HUES6 (cell line): ENCODE measurements at regions not wholly inside any gene's neighbourhood (a gene's known extent, or its start where the extent isn't known, plus 50 kb on each side); places are given as distances from the start of the nearest gene placed in this dataset.

Experiments used
- H3K27ac ChIP-seq: 2 replicates; pipeline ENCODE4 v1.7.0; 2013; ENCODE audit warnings: low read depth, mild to moderate bottlenecking, low read length, inconsistent platforms
- H3K27me3 ChIP-seq: 2 replicates; pipeline ENCODE4 v1.6.1; 2013; ENCODE audit warnings: low read length; ENCODE audit not compliant: control insufficient read depth, insufficient read depth
- H3K36me3 ChIP-seq: 2 replicates; pipeline ENCODE4 v1.6.1; 2013; ENCODE audit warnings: low read length; ENCODE audit not compliant: control insufficient read depth, insufficient read depth
- H3K4me1 ChIP-seq: 2 replicates; pipeline ENCODE4 v1.6.1; 2013; ENCODE audit warnings: low read length; ENCODE audit not compliant: control insufficient read depth, insufficient read depth
- H3K4me3 ChIP-seq: 2 replicates; pipeline ENCODE4 v1.5.1; 2013; ENCODE audit warnings: low read depth, low read length
- H3K9ac ChIP-seq: one replicate; pipeline ENCODE4 v1.6.1; 2013; ENCODE audit warnings: mild to moderate bottlenecking, low read length
- H3K9me3 ChIP-seq: 2 replicates; pipeline ENCODE4 v1.6.1; 2013; ENCODE audit warnings: low read depth, low read length; ENCODE audit not compliant: control insufficient read depth, insufficient read depth

DNA sequence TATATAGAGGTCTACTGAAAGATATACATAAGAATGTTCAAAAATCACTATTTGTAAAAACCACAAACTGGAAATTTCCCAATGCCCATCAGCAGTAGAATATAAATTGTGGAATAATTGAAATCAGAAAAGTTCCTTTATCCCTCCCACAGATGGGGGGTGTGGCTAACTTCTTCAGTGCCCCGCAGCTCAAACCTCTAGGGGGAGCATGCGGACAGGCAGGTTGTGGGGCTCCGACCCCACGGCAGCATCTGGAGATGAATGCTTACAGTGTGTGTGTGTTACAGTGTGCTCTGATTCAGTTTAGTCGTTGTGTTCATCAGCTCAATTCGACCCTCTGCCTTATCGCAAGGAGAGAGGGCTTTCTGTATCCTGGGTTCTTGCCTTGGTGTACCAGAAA is 262.1 kb upstream of the LRRC7 start:
- Histone ChIP-seq H3K36me3 (no peaks in the 10 kb centered on the region), H3K27ac (no peak overlapping the region), H3K4me3 (no peak overlapping the region), H3K27me3 (no peaks in the 10 kb centered on the region), H3K4me1 (no peaks in the 10 kb centered on the region), H3K9me3 (peaks cover 2% of the 10 kb centered on the region; the same call in 1 of the 2 replicates), H3K9ac (no peak overlapping the region)

- H3K27ac ChIP-seq, result no peak overlapping the region
- no peaks in the 10 kb centered on the region for H3K27me3 ChIP-seq
- no peaks in the 10 kb centered on the region for H3K36me3 ChIP-seq
- H3K4me1 ChIP-seq, result peaks cover 13% of the 10 kb centered on the region
- H3K9me3 ChIP-seq, result no peaks in the 10 kb centered on the region
- H3K4me3 ChIP-seq, result no peak overlapping the region
- H3K9ac ChIP-seq, result no peak overlapping the region
Observed at GRCh38 chr1:69312055-69312732, 255.5 kb upstream of the LRRC7 start.

GRCh38 chr1:69313118-69313517 is 254.6 kb upstream of the LRRC7 start:
- H3K27ac ChIP-seq, result no peak overlapping the region
- H3K27me3 ChIP-seq, result no peaks in the 10 kb centered on the region
- H3K4me3 ChIP-seq, result no peak overlapping the region
- H3K4me1 ChIP-seq, result peaks cover 13% of the 10 kb centered on the region
- no peaks in the 10 kb centered on the region for H3K9me3 ChIP-seq
- H3K9ac ChIP-seq, result no peak overlapping the region
- no peaks in the 10 kb centered on the region for H3K36me3 ChIP-seq

DNA sequence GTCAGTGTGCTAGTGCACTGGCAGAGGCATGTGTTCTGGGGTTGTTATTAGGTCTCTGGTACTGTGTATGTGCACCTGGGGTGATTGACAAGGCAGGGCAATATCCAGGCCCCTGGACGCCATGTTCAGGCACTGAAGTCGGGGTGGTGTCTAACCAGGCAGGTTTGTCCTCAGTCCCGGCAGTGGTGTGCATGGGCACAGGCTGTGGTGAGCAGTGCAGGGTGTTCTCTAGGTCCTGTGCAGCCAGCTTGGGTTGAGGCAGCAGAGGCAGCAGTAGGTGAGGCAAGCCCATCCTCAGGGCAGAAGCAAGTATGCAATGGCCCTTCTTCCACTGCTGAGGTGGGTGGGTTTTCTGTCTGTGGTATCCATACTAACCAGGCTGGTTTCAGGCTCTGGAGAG is 252.3 kb upstream of the LRRC7 start:
- H3K27ac ChIP-seq, result no peak overlapping the region
- H3K36me3 ChIP-seq, result no peaks in the 10 kb centered on the region
- no peaks in the 10 kb centered on the region for H3K9me3 ChIP-seq
- no peak overlapping the region for H3K4me3 ChIP-seq
- no peaks in the 10 kb centered on the region for H3K27me3 ChIP-seq
- H3K9ac ChIP-seq, result no peak overlapping the region
- peaks cover 13% of the 10 kb centered on the region for H3K4me1 ChIP-seq

GRCh38 chr1:69315823-69316222 is 251.9 kb upstream of the LRRC7 start:
- H3K9ac ChIP-seq, result no peak overlapping the region
- H3K4me1 ChIP-seq, result peaks cover 13% of the 10 kb centered on the region

DNA sequence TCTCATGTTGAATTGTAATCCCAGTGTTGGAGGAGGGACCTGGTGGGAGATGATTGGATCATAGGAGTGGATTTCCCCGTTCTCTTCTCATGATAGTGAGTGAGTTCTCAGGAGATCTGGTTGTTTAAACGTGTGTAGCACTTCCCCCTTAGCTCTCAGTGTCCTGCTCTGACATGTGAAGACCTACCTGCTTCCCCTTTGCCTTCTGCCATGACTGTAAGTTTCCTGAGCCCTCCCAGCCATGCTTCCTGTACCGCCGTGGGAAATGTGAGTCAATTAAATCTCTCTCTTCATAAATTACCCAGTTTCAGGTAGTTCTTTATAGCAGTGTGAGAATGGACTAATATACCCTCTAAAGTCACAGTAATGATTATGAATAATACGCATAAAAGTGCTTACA is 248.4 kb upstream of the LRRC7 start:
- H3K9me3 ChIP-seq, result no peaks in the 10 kb centered on the region
- no peak overlapping the region for H3K4me3 ChIP-seq
- H3K9ac ChIP-seq, result no peak overlapping the region
- no peaks in the 10 kb centered on the region for H3K36me3 ChIP-seq
- no peaks in the 10 kb centered on the region for H3K27me3 ChIP-seq
- H3K27ac ChIP-seq, result no peak overlapping the region
- H3K4me1 ChIP-seq, result peaks cover 13% of the 10 kb centered on the region; the same call in 1 of the 2 replicates

More at GRCh38 chr1:69315823-69316222, 251.9 kb upstream of the LRRC7 start:
- Histone ChIP-seq H3K36me3 (no peaks in the 10 kb centered on the region), H3K9me3 (no peaks in the 10 kb centered on the region), H3K4me3 (no peak overlapping the region), H3K27me3 (no peaks in the 10 kb centered on the region), H3K27ac (no peak overlapping the region)

- H3K4me1 ChIP-seq, result peaks cover 10% of the 10 kb centered on the region; the same call in 1 of the 2 replicates
- no peaks in the 10 kb centered on the region for H3K27me3 ChIP-seq
- H3K9me3 ChIP-seq, result no peaks in the 10 kb centered on the region
- H3K36me3 ChIP-seq, result no peaks in the 10 kb centered on the region
- H3K4me3 ChIP-seq, result no peak overlapping the region
- H3K27ac ChIP-seq, result no peak overlapping the region
- H3K9ac ChIP-seq, result no peak overlapping the region
Observed at GRCh38 chr1:69320757-69321211, 246.9 kb upstream of the LRRC7 start.

- H3K4me1 ChIP-seq, result peaks cover 5% of the 10 kb centered on the region; the same call in 1 of the 2 replicates
Observed at GRCh38 chr1:69321311-69321710, 246.4 kb upstream of the LRRC7 start.

DNA sequence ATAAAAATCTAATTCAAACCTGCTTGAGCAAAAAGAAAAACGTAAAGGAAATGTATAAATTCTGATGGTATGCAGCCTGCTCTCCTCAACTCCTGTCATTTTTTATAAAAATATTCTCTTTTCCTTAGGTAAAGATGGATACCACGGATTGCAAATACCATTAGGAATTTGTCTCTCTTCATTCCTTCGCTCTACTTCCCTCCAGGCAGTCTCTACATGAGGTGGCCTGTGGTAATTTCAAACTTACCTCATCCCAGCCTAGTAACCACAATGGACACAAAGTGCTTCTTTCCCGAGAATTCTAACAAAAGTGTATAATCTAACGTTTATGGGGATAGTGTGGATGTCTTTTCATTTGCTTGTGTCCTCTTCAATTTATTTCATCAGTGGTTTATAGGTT is 239.5 kb upstream of the LRRC7 start:
- Histone ChIP-seq H3K27ac (no peak overlapping the region), H3K27me3 (no peaks in the 10 kb centered on the region), H3K36me3 (no peaks in the 10 kb centered on the region), H3K4me1 (no peaks in the 10 kb centered on the region), H3K4me3 (no peak overlapping the region), H3K9ac (no peak overlapping the region), H3K9me3 (peaks cover 9% of the 10 kb centered on the region)

More at GRCh38 chr1:69321311-69321710, 246.4 kb upstream of the LRRC7 start:
- H3K36me3 ChIP-seq, result no peaks in the 10 kb centered on the region
- no peaks in the 10 kb centered on the region for H3K9me3 ChIP-seq
- H3K27me3 ChIP-seq, result no peaks in the 10 kb centered on the region
- no peak overlapping the region for H3K4me3 ChIP-seq
- no peak overlapping the region for H3K9ac ChIP-seq
- H3K27ac ChIP-seq, result no peak overlapping the region

DNA sequence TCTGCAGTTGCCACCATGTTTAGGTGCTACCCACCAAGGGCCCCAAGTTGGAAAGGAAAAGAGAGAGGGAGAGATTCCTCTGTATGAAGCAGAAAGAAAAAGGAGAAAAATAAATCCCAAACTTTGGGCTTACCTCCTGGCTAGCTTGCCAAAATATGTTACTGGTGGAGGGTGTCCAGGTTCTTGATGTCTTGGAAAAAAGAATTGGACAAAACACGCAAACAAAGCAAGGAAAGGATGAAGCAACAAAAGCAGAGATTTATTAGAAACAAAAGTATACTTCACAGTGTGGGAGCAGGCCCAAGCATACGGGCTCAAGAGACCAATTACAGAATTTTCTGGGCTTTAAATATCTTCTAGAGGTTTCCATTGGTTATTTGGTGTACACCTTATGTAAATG is 204.5 kb upstream of the LRRC7 start:
- Histone ChIP-seq H3K4me1 (no peaks in the 10 kb centered on the region), H3K9me3 (0 out of 2 replicates have a peak, but pooled peaks cover 5% of the 10 kb centered on the region), H3K36me3 (no peaks in the 10 kb centered on the region), H3K9ac (no peak overlapping the region), H3K4me3 (no peak overlapping the region), H3K27me3 (no peaks in the 10 kb centered on the region), H3K27ac (no peak overlapping the region)

- H3K9me3 ChIP-seq, result no peaks in the 10 kb centered on the region
- no peak overlapping the region for H3K4me3 ChIP-seq
- no peak overlapping the region for H3K9ac ChIP-seq
- no peaks in the 10 kb centered on the region for H3K27me3 ChIP-seq
- H3K4me1 ChIP-seq, result no peaks in the 10 kb centered on the region
- H3K27ac ChIP-seq, result no peak overlapping the region
- H3K36me3 ChIP-seq, result no peaks in the 10 kb centered on the region
Observed at GRCh38 chr1:69373520-69373919, 194.2 kb upstream of the LRRC7 start.
